GM21619 (cell line): ENCODE measurements at regions not wholly inside any gene's neighbourhood (a gene's known extent, or its start where the extent isn't known, plus 50 kb on each side); places are given as distances from the start of the nearest gene placed in this dataset.

Experiments used
- ATAC-seq: cut with Tn5 transposase; IDR thresholded peaks from one replicate; pipeline ENCODE4 v1.9.1; 2021; ENCODE audit not compliant: unreplicated experiment

DNA sequence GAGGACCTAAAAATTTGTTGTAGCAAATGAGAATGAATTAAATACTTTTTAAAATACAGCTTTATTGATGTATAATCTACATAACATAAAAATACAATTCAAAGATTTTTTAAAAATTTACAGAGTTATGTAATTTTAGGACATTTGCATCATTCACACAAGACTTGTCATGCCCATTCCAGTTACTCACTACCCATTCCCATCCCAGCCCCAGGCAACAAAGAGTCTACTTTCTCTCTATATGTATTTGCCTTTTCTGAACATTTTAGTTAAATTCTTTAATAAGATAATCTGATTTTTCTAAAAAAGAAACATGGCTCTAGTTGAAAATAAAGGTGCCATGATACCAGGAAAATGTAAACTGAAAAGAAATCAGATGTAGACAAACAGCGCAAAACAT, 354.2 kb downstream of the PMP22 start:
- ATAC-seq: no peak

- ATAC-seq: no peak
Measured at GRCh38 chr17:14904386-14904785, 360.7 kb downstream of the PMP22 start.

DNA sequence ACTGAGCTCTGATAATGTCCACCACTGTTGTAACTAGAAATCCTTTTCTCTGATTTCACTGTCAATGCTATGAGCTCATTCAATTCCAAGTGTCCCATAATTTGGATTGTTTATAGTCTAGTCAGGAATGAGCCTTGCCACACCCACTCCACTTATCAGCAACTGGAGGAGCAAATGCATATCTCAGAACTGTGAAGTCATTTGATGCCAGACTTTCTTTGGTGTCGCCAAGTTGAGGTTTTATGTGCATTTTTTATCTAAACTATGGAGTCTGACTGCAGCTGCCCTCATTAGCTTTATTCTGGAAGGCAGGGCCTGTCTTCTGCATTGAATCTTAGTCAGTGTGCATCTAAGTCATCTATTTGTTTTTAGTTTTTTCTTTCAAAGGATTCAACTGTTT, 361.3 kb downstream of the PMP22 start:
- no peak for ATAC-seq

- no peak for ATAC-seq
Measured at GRCh38 chr17:14902803-14903202, 362.3 kb downstream of the PMP22 start.

DNA sequence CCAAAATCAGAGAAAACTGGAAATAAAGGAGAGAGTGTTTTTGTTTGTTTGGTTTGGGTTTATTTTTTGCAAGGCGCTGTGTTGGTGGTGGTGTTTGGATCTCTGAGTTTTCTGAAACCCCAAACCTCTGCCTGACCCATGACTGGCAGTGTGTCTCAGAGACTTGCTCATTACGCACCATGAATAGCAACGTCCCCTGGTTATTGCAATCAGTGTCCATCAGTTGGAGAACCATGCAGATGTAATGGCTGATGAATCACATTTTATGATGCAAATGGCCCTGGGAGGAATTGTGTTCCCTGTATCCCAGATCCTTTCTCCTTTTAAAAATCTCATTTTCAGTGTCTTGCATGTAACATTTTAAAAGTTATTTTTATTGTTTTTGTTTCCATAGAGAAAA, 362.8 kb downstream of the PMP22 start:
- no peak for ATAC-seq

GRCh38 chr17:14901376-14901775, 363.8 kb downstream of the PMP22 start:
- ATAC-seq: no peak

DNA sequence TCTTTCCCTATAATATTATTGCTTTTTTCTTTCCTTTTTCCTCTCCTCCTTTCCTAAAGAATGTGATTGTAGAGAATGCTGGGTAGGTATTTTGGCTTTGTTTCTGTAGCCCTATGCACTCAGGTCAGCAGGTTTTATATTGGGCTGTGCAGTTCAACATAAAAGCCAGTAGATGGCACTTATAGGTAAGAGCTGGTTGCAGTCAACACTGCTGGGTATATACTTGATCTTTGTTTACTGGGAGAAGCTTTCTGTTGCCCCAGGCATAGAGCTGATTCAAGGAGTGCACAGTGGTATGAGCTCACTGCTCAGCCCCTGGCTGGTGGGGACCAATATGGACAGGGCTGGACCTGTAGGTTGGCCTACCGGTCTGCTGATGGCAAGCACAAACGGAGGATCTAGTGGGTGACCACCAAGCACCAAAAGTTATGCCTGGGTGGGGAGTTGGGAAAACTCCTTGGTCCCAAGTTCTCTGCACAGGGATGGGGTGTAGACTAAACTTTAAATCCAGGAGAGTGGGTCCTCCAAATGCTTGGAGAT, 378.9 kb downstream of the PMP22 start:
- ATAC-seq: no peak

DNA sequence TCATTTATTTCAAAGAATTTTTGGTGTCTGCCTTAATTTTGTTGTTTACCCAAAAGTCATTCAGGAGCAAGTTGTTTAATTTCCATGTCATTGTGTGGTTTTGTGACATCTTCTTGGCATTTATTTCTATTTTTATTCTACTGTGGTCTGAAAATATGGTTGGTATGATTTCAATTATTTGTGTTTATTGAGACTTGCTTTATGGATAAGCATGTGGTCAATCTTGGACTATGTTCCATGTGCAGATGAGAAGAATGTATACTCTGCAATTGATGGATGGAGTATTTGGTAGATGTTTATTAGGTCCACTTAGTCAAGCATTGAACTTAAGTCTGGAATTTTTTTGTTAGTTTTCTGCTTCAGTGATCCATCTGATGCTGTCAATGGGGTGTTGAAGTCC, 383.0 kb downstream of the PMP22 start:
- ATAC-seq: no peak

DNA sequence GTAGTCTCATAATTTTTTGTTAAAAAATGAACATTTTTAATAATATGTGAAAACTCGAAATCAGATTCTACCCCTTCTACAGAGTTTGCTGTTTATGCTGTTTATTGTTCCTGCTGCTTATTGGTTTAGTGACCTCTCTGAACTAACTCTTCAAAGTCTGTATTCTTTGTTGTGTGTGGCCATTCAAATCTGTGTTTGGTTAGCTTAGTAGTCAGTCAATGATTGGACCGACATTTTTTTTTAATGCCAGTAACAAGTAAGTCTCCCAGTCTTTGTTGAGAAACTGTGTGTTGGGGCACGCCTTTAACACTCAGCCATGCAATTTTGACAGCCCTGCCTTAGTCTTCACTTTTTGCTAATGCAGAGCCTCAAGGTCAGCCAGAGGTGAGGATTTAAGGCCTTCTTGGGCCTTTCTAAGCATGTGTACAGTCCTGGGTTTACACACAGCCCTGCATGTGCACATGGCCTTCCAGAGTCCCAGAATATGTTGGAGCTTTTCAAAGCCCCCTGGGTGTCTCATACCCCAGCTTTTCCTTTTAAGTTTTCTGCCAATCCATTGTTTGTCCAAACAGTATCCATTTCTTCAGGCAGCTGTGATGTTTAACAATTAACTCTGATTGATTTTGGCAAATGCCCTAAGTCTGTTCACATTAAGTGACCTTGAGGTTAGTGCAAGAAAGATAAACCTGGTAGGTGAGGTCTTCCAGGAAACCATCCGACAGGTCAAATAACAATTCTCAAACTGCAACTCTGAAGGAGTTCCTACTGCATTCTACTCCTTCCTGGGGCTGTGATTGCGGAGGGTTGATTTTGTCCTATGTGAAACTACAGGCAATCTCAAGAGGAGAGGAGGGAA, 389.3 kb downstream of the PMP22 start:
- ATAC-seq: no peak

DNA sequence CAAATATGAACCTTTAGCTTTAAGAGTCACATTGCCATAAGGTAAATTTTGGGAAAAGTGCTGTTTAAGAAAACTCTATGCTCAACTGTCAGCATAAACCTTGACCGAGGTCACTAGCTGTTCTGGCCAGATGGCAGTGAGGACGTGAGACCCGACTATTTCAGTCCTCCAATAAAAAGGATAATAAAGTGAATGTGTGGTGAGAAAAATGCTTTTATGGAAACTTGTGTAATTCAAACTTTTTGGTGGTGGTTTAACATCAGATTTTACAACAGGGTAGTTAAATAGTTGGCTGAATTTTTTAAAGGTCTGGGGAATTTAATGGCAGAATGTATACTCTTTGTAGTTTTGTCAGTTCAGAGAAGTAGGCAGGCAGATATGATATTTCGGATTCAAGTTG, 391.1 kb downstream of the PMP22 start:
- ATAC-seq: no peak

GRCh38 chr17:14873540-14873939, 391.6 kb downstream of the PMP22 start:
- no peak for ATAC-seq

DNA sequence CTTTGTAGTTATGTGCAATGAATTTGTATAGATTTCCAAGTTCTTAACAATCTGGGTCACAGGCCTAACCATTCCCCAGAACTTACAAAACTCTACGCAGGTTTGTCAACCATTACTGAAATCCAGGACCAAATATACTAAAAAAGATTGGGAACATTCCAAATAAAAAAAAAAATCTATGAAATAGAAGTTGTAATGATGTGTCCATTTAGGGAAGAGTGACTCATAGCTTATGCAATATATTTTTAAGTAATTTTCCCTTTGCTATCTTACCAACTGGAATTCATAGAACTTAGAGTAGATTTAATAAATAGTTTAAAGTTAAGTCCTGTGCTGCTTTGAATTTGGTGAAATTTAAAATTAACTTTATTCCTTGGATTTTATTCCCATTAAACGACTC, 393.2 kb downstream of the PMP22 start:
- ATAC-seq: no peak

DNA sequence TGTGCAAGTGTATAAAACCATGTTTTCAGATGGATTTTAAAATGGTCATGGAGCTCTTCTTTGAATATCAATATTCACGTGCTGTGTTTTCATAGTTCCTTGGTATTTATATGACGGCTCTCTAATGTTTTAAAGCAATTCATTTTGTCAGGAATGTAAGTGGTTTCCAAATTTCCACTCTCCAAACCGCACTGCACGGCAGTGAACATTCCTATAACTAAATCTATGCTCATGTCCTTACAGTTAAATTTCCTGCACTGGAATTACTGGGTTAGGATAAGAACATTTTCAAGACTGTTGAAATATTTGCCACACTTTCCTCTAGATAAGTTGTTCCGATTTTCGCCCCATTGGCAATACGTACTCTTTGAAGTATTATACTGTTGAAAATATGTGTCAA, 398.9 kb downstream of the PMP22 start:
- ATAC-seq: no peak

GRCh38 chr17:14864127-14864526, 401.0 kb downstream of the PMP22 start:
- ATAC-seq: no peak

- no peak for ATAC-seq
Measured at GRCh38 chr17:14859542-14859941, 405.6 kb downstream of the PMP22 start.

GRCh38 chr17:14856176-14856575, 408.9 kb downstream of the PMP22 start:
- ATAC-seq: no peak

GRCh38 chr17:14854691-14855090, 410.4 kb downstream of the PMP22 start:
- ATAC-seq: no peak

DNA sequence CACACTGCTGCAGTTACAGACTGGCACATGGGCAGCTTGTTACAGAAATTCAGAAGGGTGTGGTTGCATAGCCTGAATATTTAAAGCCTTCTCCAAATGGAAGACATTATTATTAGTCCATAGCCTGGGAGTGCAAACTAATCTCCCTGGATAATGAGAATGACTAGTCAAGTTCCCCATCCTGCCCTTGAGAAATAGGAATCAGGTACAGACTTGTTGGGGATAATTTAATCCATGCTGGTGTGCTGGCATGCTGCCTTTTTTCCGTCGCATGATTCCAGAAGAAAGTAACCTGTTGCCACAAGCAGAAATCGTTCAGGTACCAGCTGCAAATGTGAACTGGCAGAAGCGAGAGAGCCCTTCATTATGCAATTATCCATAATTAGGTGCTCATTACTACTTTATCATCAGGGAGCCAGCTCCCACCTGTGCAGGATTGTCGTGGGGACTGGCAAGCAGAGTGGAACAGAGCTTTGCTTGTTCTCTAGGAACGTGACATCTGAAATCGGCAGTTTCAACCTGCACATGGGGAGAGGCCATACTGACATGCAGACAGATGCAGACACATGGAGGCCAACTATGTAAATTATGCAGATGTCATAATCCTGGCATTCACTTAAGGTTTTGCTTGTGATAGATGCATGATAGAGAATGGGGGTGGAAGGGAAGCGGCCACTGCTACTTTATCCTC, 419.4 kb downstream of the PMP22 start:
- ATAC-seq: no peak

- no peak for ATAC-seq
Measured at GRCh38 chr17:14843086-14843795, 421.9 kb downstream of the PMP22 start.

GRCh38 chr17:14840616-14841231, 424.4 kb downstream of the PMP22 start:
- ATAC-seq: no peak

DNA sequence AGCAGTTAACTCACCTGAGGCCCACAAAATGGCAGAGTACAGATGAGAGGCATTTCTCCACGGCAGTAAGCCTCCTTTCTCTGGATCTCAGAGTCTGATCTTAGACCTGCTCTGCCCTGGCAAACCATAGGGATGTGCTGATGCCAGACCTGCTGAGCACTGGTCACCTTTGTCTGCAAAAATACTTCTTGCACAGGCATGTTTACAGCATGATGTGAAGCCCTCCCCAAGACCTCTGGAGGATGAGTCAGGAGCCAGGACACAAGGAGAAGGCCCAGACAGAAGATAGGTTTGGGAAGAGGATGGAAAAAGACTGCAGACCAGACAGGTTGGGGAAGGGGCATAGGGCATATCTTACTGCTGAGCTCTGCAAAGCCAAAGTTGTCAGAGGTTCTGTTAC, 426.6 kb downstream of the PMP22 start:
- ATAC-seq: no peak
